WTC11 (cell line): ENCODE measurements at regions not wholly inside any gene's neighbourhood (a gene's known extent, or its start where the extent isn't known, plus 50 kb on each side); places are given as distances from the start of the nearest gene placed in this dataset.

Source experiments
- CTCF ChIP-seq: fragments of 200-600 bp; IDR thresholded peaks from 2 replicates; pipeline ENCODE4 v1.8.0; 2022; ENCODE audit warnings: antibody characterized with exemption
- FOXK1 ChIP-seq: sonication (generic); formaldehyde crosslinking; IDR thresholded peaks from 2 replicates; pipeline ENCODE4 v1.8.0; 2022; ENCODE audit warnings: mild to moderate bottlenecking, moderate library complexity, missing genetic modification reagents
- FOXP4 ChIP-seq: sonication (generic); formaldehyde crosslinking; IDR thresholded peaks from 2 replicates; pipeline ENCODE4 v1.8.0; 2022; ENCODE audit warnings: mild to moderate bottlenecking, missing genetic modification reagents
- GABPB1 ChIP-seq: sonication (generic); formaldehyde crosslinking; IDR thresholded peaks from 2 replicates; pipeline ENCODE4 v1.8.1; 2023; ENCODE audit warnings: mild to moderate bottlenecking, missing genetic modification reagents
- MAX ChIP-seq: sonication (generic); formaldehyde crosslinking; IDR thresholded peaks from 2 replicates; pipeline ENCODE4 v1.8.0; 2022; ENCODE audit warnings: mild to moderate bottlenecking, missing genetic modification reagents
- MXD4 ChIP-seq: fragments of 250-450 bp; sonication (Bioruptor Pico); IDR thresholded peaks from 2 replicates; pipeline ENCODE4 v1.8.0; 2021; ENCODE audit warnings: mild to moderate bottlenecking, moderate library complexity, borderline replicate concordance
- NR3C1 ChIP-seq: sonication (generic); formaldehyde crosslinking; conservative IDR thresholded peaks from 2 replicates; pipeline ENCODE4 v1.8.1; 2023; ENCODE audit warnings: low read depth, mild to moderate bottlenecking, missing genetic modification reagents
- PRDM15 ChIP-seq: sonication (generic); formaldehyde crosslinking; IDR thresholded peaks from 2 replicates; pipeline ENCODE4 v1.8.0; 2022; ENCODE audit warnings: missing genetic modification reagents
- TEAD4 ChIP-seq: sonication (generic); formaldehyde crosslinking; IDR thresholded peaks from 2 replicates; pipeline ENCODE4 v1.8.0; 2022; ENCODE audit warnings: mild to moderate bottlenecking, missing genetic modification reagents
- TP53 ChIP-seq: sonication (generic); formaldehyde crosslinking; IDR thresholded peaks from 2 replicates; pipeline ENCODE4 v1.8.1; 2023; ENCODE audit warnings: mild to moderate bottlenecking, missing genetic modification reagents
- ZBTB21 ChIP-seq: sonication (generic); formaldehyde crosslinking; IDR thresholded peaks from 2 replicates; pipeline ENCODE4 v1.8.1; 2023; ENCODE audit warnings: mild to moderate bottlenecking, missing genetic modification reagents, borderline replicate concordance
- ZNF219 ChIP-seq: sonication (generic); formaldehyde crosslinking; IDR thresholded peaks from 2 replicates; pipeline ENCODE4 v1.8.0; 2023; ENCODE audit warnings: missing genetic modification reagents, mild to moderate bottlenecking, borderline replicate concordance
- ZNF532 ChIP-seq: fragments of 250-450 bp; sonication (Bioruptor Pico); IDR thresholded peaks from 2 replicates; pipeline ENCODE4 v1.9.0; 2021; ENCODE audit warnings: mild to moderate bottlenecking, borderline replicate concordance

GRCh38 chr2:207473931-207474235, 55.9 kb upstream of the CREB1 start:
- TF ChIP-seq TEAD4 (CRISPR knock-in tag): no peak
- TF ChIP-seq MXD4 (CRISPR knock-in tag): no peak
- TF ChIP-seq CTCF: no peak
- TF ChIP-seq FOXK1 (CRISPR knock-in tag): no peak
- no peak for TF ChIP-seq FOXP4 (CRISPR knock-in tag)
- no peak for TF ChIP-seq ZNF219
- no peak for TF ChIP-seq ZNF532 (CRISPR knock-in tag)
- no peak for TF ChIP-seq MAX
- no peak for TF ChIP-seq GABPB1 (CRISPR knock-in tag)
- no peak for TF ChIP-seq PRDM15
- TF ChIP-seq TP53 (CRISPR knock-in tag): no peak
- no peak for TF ChIP-seq NR3C1 (CRISPR knock-in tag)
- no peak for TF ChIP-seq ZBTB21 (CRISPR knock-in tag)
